ENCODE measurements at regions not wholly inside any gene's neighbourhood (a gene's known extent, or its start where the extent isn't known, plus 50 kb on each side); places are given as distances from the start of the nearest gene placed in this dataset.

- peaks cover 0 to 6% (median 2%) of the 10 kb centered on the region in 4 donors for H3K4me1 ChIP-seq
- DNase-seq, result no peak
- no peaks in the 10 kb centered on the region for H3K27me3 ChIP-seq
- H3K36me3 ChIP-seq, result no peaks in the 10 kb centered on the region
- no peak overlapping the region for H3K4me3 ChIP-seq
- intact Hi-C loops (cut with DNase I), result no loop called here
- H3K9me3 ChIP-seq, result no peaks in the 10 kb centered on the region
- no peak overlapping the region for H3K27ac ChIP-seq
- no peak for TF ChIP-seq POLR2AphosphoS5 (IDR thresholded peaks at IDR 0.05)
- no peak for TF ChIP-seq POLR2A (IDR thresholded peaks at IDR 0.05)
- no peak for TF ChIP-seq CTCF (IDR thresholded peaks at IDR 0.05)
- no peak for TF ChIP-seq EP300 (IDR thresholded peaks at IDR 0.05)
- 67 to 84% methylated on average over 8 of the region's 8 CpGs for WGBS, 2 donors
These were observed 258.1 kb downstream of the LNPK start for GRCh38 chr2:175744000-175744399.

GRCh38 chr2:175743011-175743410 is 259.1 kb downstream of the LNPK start:
- peaks cover 0 to 6% (median 2%) of the 10 kb centered on the region in 4 donors for H3K4me1 ChIP-seq
- TF ChIP-seq POLR2AphosphoS5 (IDR thresholded peaks at IDR 0.05) (no peak), CTCF (IDR thresholded peaks at IDR 0.05) (no peak), POLR2A (IDR thresholded peaks at IDR 0.05) (no peak), EP300 (IDR thresholded peaks at IDR 0.05) (no peak)
- no peaks in the 10 kb centered on the region for H3K27me3 ChIP-seq
- no peaks in the 10 kb centered on the region for H3K36me3 ChIP-seq
- intact Hi-C loops (cut with DNase I), result no loop called here
- H3K4me3 ChIP-seq, result no peak overlapping the region
- H3K9me3 ChIP-seq, result no peaks in the 10 kb centered on the region
- DNase-seq, result no peak
- H3K27ac ChIP-seq, result no peak overlapping the region
- WGBS, 2 donors, result 61 to 78% methylated on average over 1 of the region's 1 CpG

DNA sequence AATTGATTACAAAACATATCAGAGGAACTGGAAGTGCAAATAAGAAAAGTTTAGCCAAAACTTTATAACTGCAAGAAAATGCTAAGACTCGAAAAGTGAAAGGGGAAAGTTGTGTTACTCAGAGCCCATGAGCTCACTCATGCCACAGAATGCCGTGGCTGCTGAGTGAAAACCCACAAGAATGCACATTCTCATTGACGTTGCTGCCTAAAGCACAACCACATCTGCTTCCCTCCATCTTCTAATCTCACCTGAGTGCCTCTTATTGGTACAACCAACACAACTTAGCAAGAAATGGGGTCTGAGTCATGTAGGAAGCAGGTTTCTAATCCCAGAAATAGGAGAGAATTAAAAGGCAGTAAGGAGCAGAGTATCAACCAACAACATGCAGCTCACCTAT is 259.7 kb downstream of the LNPK start:
- DNase-seq, result no peak
- TF ChIP-seq CTCF (IDR thresholded peaks at IDR 0.05) (no peak), EP300 (IDR thresholded peaks at IDR 0.05) (no peak), POLR2AphosphoS5 (IDR thresholded peaks at IDR 0.05) (no peak), POLR2A (IDR thresholded peaks at IDR 0.05) (no peak)
- H3K36me3 ChIP-seq, result no peaks in the 10 kb centered on the region
- H3K27ac ChIP-seq, result no peak overlapping the region
- intact Hi-C loops (cut with DNase I), result no loop called here
- 83 to 89% methylated on average over 3 of the region's 3 CpGs for WGBS, 2 donors
- H3K4me1 ChIP-seq, result peaks cover 0 to 6% (median 2%) of the 10 kb centered on the region in 4 donors
- H3K27me3 ChIP-seq, result no peaks in the 10 kb centered on the region
- H3K9me3 ChIP-seq, result no peaks in the 10 kb centered on the region
- no peak overlapping the region for H3K4me3 ChIP-seq

DNA sequence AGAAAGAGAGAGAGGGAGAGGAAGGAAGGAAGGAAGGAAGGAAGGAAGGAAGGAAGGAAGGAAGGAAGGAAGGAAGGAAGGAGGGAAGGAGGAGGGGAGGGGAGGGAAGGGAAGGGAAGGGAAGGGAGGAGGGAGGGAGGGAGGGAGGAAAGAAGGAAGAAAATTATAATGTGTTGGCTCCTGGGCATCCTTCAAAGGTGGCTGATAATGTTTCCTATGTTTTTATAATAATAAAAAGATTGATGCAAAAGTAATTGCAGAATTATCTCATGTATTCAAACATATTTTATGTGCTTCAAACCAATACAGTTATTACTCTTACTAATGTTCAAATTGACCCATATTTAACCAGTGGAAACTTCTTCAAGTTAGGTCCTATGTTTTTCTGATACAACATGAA is 260.9 kb downstream of the LNPK start:
- intact Hi-C loops (cut with DNase I), result no loop called here
- Histone ChIP-seq H3K9me3 (no peaks in the 10 kb centered on the region), H3K36me3 (no peaks in the 10 kb centered on the region), H3K27me3 (no peaks in the 10 kb centered on the region), H3K27ac (no peak overlapping the region), H3K4me1 (peaks cover 0 to 6% (median 2%) of the 10 kb centered on the region in 4 donors), H3K4me3 (no peak overlapping the region)
- TF ChIP-seq POLR2A (IDR thresholded peaks at IDR 0.05) (no peak), POLR2AphosphoS5 (IDR thresholded peaks at IDR 0.05) (no peak), EP300 (IDR thresholded peaks at IDR 0.05) (no peak), CTCF (IDR thresholded peaks at IDR 0.05) (no peak)
- no peak for DNase-seq

GRCh38 chr2:175737722-175738361 is 264.2 kb downstream of the LNPK start:
- Histone ChIP-seq H3K36me3 (no peaks in the 10 kb centered on the region), H3K27me3 (no peaks in the 10 kb centered on the region), H3K27ac (no peak overlapping the region), H3K4me3 (no peak overlapping the region), H3K9me3 (no peaks in the 10 kb centered on the region), H3K4me1 (peaks cover 0 to 2% (median under 1%) of the 10 kb centered on the region in 4 donors)
- TF ChIP-seq POLR2A (IDR thresholded peaks at IDR 0.05) (no peak), EP300 (IDR thresholded peaks at IDR 0.05) (no peak), CTCF (IDR thresholded peaks at IDR 0.05) (no peak), POLR2AphosphoS5 (IDR thresholded peaks at IDR 0.05) (no peak)
- no peak for DNase-seq
- intact Hi-C loops (cut with DNase I), result no loop called here
- 71 to 77% methylated on average over 3 of the region's 3 CpGs for WGBS, 2 donors
